ENCODE measurements at regions not wholly inside any gene's neighbourhood (a gene's known extent, or its start where the extent isn't known, plus 50 kb on each side); places are given as distances from the start of the nearest gene placed in this dataset.

DNA sequence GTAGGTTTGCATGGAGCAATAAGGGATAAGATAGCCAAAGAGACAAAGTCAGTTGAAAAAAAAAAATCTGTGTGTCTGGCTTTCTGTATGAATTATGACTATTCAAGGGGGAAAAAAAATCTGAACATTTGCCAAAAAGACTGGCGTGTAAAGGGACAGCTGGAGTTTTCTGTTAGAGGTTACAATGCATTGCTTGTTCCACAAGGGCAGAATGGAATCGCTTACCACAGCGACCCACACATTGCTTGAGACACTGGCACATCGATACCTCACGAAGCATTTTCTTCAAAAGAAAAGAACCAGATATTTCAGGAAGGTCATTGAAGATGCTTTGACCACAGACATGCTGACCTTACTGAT is 327.8 kb downstream of the TMEM167A start:
- H3K36me3 ChIP-seq (ENCODE audit: insufficient read depth, low read length): no peaks in the 10 kb centered on the region
- no peak overlapping the region for H3K27ac Mint-ChIP-seq (ENCODE audit: unreplicated experiment)
- no peaks in the 10 kb centered on the region for H3K79me2 ChIP-seq (ENCODE audit: insufficient read depth, low read length)
- no peaks in the 10 kb centered on the region for H3K4me1 ChIP-seq (ENCODE audit: insufficient read depth, low read length)
- H4K20me1 ChIP-seq (ENCODE audit: insufficient read depth, low read length): no peaks in the 10 kb centered on the region
- TF ChIP-seq, protein P1, sequence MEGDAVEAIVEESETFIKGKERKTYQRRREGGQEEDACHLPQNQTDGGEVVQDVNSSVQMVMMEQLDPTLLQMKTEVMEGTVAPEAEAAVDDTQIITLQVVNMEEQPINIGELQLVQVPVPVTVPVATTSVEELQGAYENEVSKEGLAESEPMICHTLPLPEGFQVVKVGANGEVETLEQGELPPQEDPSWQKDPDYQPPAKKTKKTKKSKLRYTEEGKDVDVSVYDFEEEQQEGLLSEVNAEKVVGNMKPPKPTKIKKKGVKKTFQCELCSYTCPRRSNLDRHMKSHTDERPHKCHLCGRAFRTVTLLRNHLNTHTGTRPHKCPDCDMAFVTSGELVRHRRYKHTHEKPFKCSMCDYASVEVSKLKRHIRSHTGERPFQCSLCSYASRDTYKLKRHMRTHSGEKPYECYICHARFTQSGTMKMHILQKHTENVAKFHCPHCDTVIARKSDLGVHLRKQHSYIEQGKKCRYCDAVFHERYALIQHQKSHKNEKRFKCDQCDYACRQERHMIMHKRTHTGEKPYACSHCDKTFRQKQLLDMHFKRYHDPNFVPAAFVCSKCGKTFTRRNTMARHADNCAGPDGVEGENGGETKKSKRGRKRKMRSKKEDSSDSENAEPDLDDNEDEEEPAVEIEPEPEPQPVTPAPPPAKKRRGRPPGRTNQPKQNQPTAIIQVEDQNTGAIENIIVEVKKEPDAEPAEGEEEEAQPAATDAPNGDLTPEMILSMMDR (IDR thresholded peaks at IDR 0.05; ENCODE audit: insufficient read depth, low read depth, low read length): no peak
- TF ChIP-seq EZH2 (IDR thresholded peaks at IDR 0.05; ENCODE audit: insufficient read depth, low read length): no peak
- no peaks in the 10 kb centered on the region for H3K27me3 ChIP-seq (ENCODE audit: insufficient read depth, low read length)
- peaks cover 4% of the 10 kb centered on the region for H3K9me3 ChIP-seq (ENCODE audit: insufficient read depth, low read depth, low read length)
- no peaks in the 10 kb centered on the region for H3K27me3 Mint-ChIP-seq (ENCODE audit: low read depth, unreplicated experiment)
- no peak overlapping the region for H2AFZ ChIP-seq (ENCODE audit: low read depth, low read length)
- H3K4me1 Mint-ChIP-seq (ENCODE audit: low read depth, unreplicated experiment): peaks cover 16% of the 10 kb centered on the region
- no peak overlapping the region for H3K4me3 Mint-ChIP-seq (ENCODE audit: unreplicated experiment)
- DNase-seq (ENCODE audit: low read depth) (peak; percentile 25), FAIRE-seq (no peak)
- H3K9me3 Mint-ChIP-seq (ENCODE audit: unreplicated experiment): peaks cover 8% of the 10 kb centered on the region
- no peak overlapping the region for H3K4me3 ChIP-seq (ENCODE audit: insufficient read depth, low read depth, low read length)
- no peaks in the 10 kb centered on the region for H3K36me3 Mint-ChIP-seq (ENCODE audit: low read depth, unreplicated experiment)
- H3K27ac ChIP-seq (ENCODE audit: low read depth, low read length): no peak overlapping the region
- H3K4me2 ChIP-seq (ENCODE audit: low read length): no peak overlapping the region
- no peak overlapping the region for H3K9ac ChIP-seq (ENCODE audit: low read length)

- TF ChIP-seq, protein P1 (IDR thresholded peaks at IDR 0.05; ENCODE audit: insufficient read depth, low read depth, low read length): no peak
- TF ChIP-seq EZH2 (IDR thresholded peaks at IDR 0.05; ENCODE audit: insufficient read depth, low read length): no peak
- FAIRE-seq (no peak), DNase-seq (ENCODE audit: low read depth) (peak; percentile 16)
- Mint-ChIP-seq H3K9me3 (ENCODE audit: unreplicated experiment) (peaks cover 8% of the 10 kb centered on the region), H3K4me1 (ENCODE audit: low read depth, unreplicated experiment) (peaks cover 16% of the 10 kb centered on the region), H3K27me3 (ENCODE audit: low read depth, unreplicated experiment) (no peaks in the 10 kb centered on the region), H3K27ac (ENCODE audit: unreplicated experiment) (no peak overlapping the region), H3K36me3 (ENCODE audit: low read depth, unreplicated experiment) (peaks cover 2% of the 10 kb centered on the region), H3K4me3 (ENCODE audit: unreplicated experiment) (no peak overlapping the region)
- no peaks in the 10 kb centered on the region for H4K20me1 ChIP-seq (ENCODE audit: insufficient read depth, low read length)
- peak overlapping the region; percentile 23 for H3K4me2 ChIP-seq (ENCODE audit: low read length)
- H3K36me3 ChIP-seq (ENCODE audit: insufficient read depth, low read length): no peaks in the 10 kb centered on the region
- no peak overlapping the region for H3K9ac ChIP-seq (ENCODE audit: low read length)
- no peaks in the 10 kb centered on the region for H3K27me3 ChIP-seq (ENCODE audit: insufficient read depth, low read length)
- no peak overlapping the region for H3K27ac ChIP-seq (ENCODE audit: low read depth, low read length)
- H3K9me3 ChIP-seq (ENCODE audit: insufficient read depth, low read depth, low read length): peaks cover 4% of the 10 kb centered on the region
- H3K79me2 ChIP-seq (ENCODE audit: insufficient read depth, low read length): no peaks in the 10 kb centered on the region
- no peaks in the 10 kb centered on the region for H3K4me1 ChIP-seq (ENCODE audit: insufficient read depth, low read length)
- no peak overlapping the region for H3K4me3 ChIP-seq (ENCODE audit: insufficient read depth, low read depth, low read length)
- H2AFZ ChIP-seq (ENCODE audit: low read depth, low read length): no peak overlapping the region
Observed at GRCh38 chr5:82748688-82749460, 328.3 kb downstream of the TMEM167A start.

DNA sequence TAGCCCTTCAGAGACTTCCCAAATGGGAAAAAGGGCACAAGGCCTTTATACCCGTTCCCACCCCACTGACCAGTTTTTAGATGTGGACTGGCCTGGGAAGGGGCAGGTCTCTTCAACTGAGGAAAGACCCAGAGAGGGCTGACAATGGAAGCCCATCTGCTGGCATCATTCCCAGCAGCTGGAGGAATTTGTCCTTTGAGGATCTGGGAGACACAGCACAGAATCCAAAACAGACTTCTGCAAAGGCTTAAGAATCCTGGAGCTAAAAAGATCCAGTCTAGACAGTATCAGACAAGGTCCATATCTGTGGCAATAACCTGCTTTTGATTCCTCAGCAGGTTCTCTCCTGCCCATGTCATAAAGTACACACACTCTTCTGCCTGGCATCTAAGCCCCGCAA is 329.2 kb downstream of the TMEM167A start:
- Histone ChIP-seq H3K27me3 (ENCODE audit: insufficient read depth, low read length) (no peaks in the 10 kb centered on the region), H3K4me1 (ENCODE audit: insufficient read depth, low read length) (no peaks in the 10 kb centered on the region), H3K4me2 (ENCODE audit: low read length) (no peak overlapping the region), H3K9ac (ENCODE audit: low read length) (no peak overlapping the region), H3K4me3 (ENCODE audit: insufficient read depth, low read depth, low read length) (no peak overlapping the region), H3K36me3 (ENCODE audit: insufficient read depth, low read length) (no peaks in the 10 kb centered on the region), H3K27ac (ENCODE audit: low read depth, low read length) (no peak overlapping the region), H3K79me2 (ENCODE audit: insufficient read depth, low read length) (no peaks in the 10 kb centered on the region), H3K9me3 (ENCODE audit: insufficient read depth, low read depth, low read length) (peaks cover 4% of the 10 kb centered on the region), H4K20me1 (ENCODE audit: insufficient read depth, low read length) (no peaks in the 10 kb centered on the region), H2AFZ (ENCODE audit: low read depth, low read length) (no peak overlapping the region)
- H3K27ac Mint-ChIP-seq (ENCODE audit: unreplicated experiment): no peak overlapping the region
- FAIRE-seq: no peak
- H3K9me3 Mint-ChIP-seq (ENCODE audit: unreplicated experiment): peaks cover 8% of the 10 kb centered on the region
- TF ChIP-seq EZH2 (IDR thresholded peaks at IDR 0.05; ENCODE audit: insufficient read depth, low read length): no peak
- TF ChIP-seq, protein P1 (IDR thresholded peaks at IDR 0.05; ENCODE audit: insufficient read depth, low read depth, low read length): no peak
- H3K36me3 Mint-ChIP-seq (ENCODE audit: low read depth, unreplicated experiment): peaks cover 2% of the 10 kb centered on the region
- H3K27me3 Mint-ChIP-seq (ENCODE audit: low read depth, unreplicated experiment): no peaks in the 10 kb centered on the region
- H3K4me1 Mint-ChIP-seq (ENCODE audit: low read depth, unreplicated experiment): peaks cover 16% of the 10 kb centered on the region
- H3K4me3 Mint-ChIP-seq (ENCODE audit: unreplicated experiment): no peak overlapping the region
- DNase-seq (ENCODE audit: low read depth): no peak
